A549 (cell line): ENCODE measurements at regions not wholly inside any gene's neighbourhood (a gene's known extent, or its start where the extent isn't known, plus 50 kb on each side); places are given as distances from the start of the nearest gene placed in this dataset.

ENCODE experiments used
- ATAC-seq, 2 experiments: fragments of 200-7000 bp in 1 of 2; fragments of >200 bp in 1 of 2; cut with Nextera tagmentation in 1 of 2; cut with Tn5 transposase in 1 of 2; 3 replicates each; pipeline versions ENCODE4 v1.8.0 to v1.9.1; 2018 to 2020; ENCODE audit warnings: mild to moderate bottlenecking in 1 of 2, moderate library complexity in 1 of 2
- CTCF ChIA-PET: fragments of 300-600 bp; sonication (Branson Sonifier 250); formaldehyde crosslinking; extraction: SDS; loops from one replicate; lab custom pipeline; 2021; ENCODE audit warnings: antibody characterized with exemption, inconsistent platforms; lab: Yijun Ruan, JAX
- POLR2A ChIA-PET: fragments of 350-600 bp; formaldehyde crosslinking; extraction: SDS; loops from one replicate; lab custom pipeline; 2021; ENCODE audit warnings: antibody characterized with exemption, inconsistent platforms; lab: Yijun Ruan, JAX
- DNase-seq, 2 experiments: peaks; one replicate each; pipeline versions ENCODE4 v3.0.0 to v3.0.0-alpha.2; 2011 to 2016; ENCODE audit warnings: low read depth in 1 of 2, low spot score in 1 of 2
- FAIRE-seq: peaks from 2 replicates; lab custom pipeline; 2011; peaks lifted over from hg19 to GRCh38; lab: Jason Lieb, UNC
- H3K27ac ChIP-seq, 2 experiments: fragments of >200 bp; sonication (Bioruptor Twin); formaldehyde crosslinking; 3 replicates each; pipeline ENCODE4 v1.5.1; 2016 to 2017
- H3K4me1 ChIP-seq: fragments of >200 bp; sonication (Bioruptor Twin); formaldehyde crosslinking; 3 replicates; pipeline ENCODE4 v1.6.1; 2016
- H3K4me2 ChIP-seq: fragments of >200 bp; sonication (Bioruptor Twin); formaldehyde crosslinking; 3 replicates; pipeline ENCODE4 v1.6.1; 2016
- H3K4me3 ChIP-seq: fragments of >200 bp; sonication (Bioruptor Twin); formaldehyde crosslinking; 3 replicates; pipeline ENCODE4 v1.5.1; 2016
- H3K9me3 ChIP-seq: fragments of >200 bp; sonication (Bioruptor Twin); formaldehyde crosslinking; 3 replicates; pipeline ENCODE4 v1.6.1; 2016
- CBX2 ChIP-seq: fragments of 200-600 bp; sonication (generic); IDR thresholded peaks from 2 replicates; pipeline ENCODE4 v1.6.1; 2016; ENCODE audit warnings: low read depth, mild to moderate bottlenecking, borderline replicate concordance
- CHD2 ChIP-seq: fragments of 150-350 bp; IDR thresholded peaks from 2 replicates; pipeline ENCODE4 v1.6.1; 2014; ENCODE audit warnings: low read length; ENCODE audit not compliant: partially characterized antibody
- EHMT2 ChIP-seq: fragments of 200-600 bp; sonication (generic); IDR thresholded peaks from 2 replicates; pipeline ENCODE4 v1.6.1; 2016; ENCODE audit warnings: antibody characterized with exemption, low read depth, mild to moderate bottlenecking, moderate library complexity
- ESRRA ChIP-seq: fragments of 150-350 bp; IDR thresholded peaks from 2 replicates; pipeline ENCODE4 v1.6.1; 2014; ENCODE audit warnings: mild to moderate bottlenecking, low read length, borderline replicate concordance
- FOSB ChIP-seq: fragments of 250-450 bp; sonication (Bioruptor Pico); IDR thresholded peaks from 2 replicates; pipeline ENCODE4 v1.5.0; 2020; ENCODE audit warnings: mild to moderate bottlenecking, moderate library complexity
- FOXS1 ChIP-seq: fragments of 250-450 bp; sonication (Bioruptor Pico); IDR thresholded peaks from 2 replicates; pipeline ENCODE4 v1.5.0; 2020; ENCODE audit warnings: mild to moderate bottlenecking, moderate library complexity
- GATA3 ChIP-seq: IDR thresholded peaks from 2 replicates; pipeline ENCODE4 v1.6.1; 2012; ENCODE audit warnings: borderline replicate concordance
- HDAC2 ChIP-seq: fragments of 200-600 bp; sonication (generic); IDR thresholded peaks from 2 replicates; pipeline ENCODE4 v1.6.1; 2016
- HOXA7 ChIP-seq: fragments of 250-450 bp; sonication (Bioruptor Pico); IDR thresholded peaks from 2 replicates; pipeline ENCODE4 v1.5.0; 2020; ENCODE audit warnings: mild to moderate bottlenecking, moderate library complexity
- HOXB13 ChIP-seq: fragments of 250-450 bp; sonication (Bioruptor Pico); IDR thresholded peaks from 2 replicates; pipeline ENCODE4 v1.5.0; 2020; ENCODE audit warnings: low read depth, mild to moderate bottlenecking, moderate library complexity
- HOXB5 ChIP-seq: fragments of 250-450 bp; sonication (Bioruptor Pico); IDR thresholded peaks from 2 replicates; pipeline ENCODE4 v1.5.0; 2020; ENCODE audit warnings: mild to moderate bottlenecking, moderate library complexity
- JUNB ChIP-seq: fragments of >200 bp; sonication (Bioruptor Twin); formaldehyde crosslinking; IDR thresholded peaks from 2 replicates; pipeline ENCODE4 v1.6.1; 2016
- KDM5A ChIP-seq: fragments of 200-600 bp; sonication (generic); IDR thresholded peaks from 2 replicates; pipeline ENCODE4 v1.6.1; 2016; ENCODE audit warnings: antibody characterized with exemption, mild to moderate bottlenecking
- MYC ChIP-seq: IDR thresholded peaks from 2 replicates; pipeline ENCODE4 v1.6.1; 2012; ENCODE audit warnings: mild to moderate bottlenecking, inconsistent platforms, low read length, improper control_type of control experiment, borderline replicate concordance
- NPAS2 ChIP-seq: fragments of 250-450 bp; sonication (Bioruptor Pico); IDR thresholded peaks from 2 replicates; pipeline ENCODE4 v1.8.0; 2022; ENCODE audit warnings: mild to moderate bottlenecking, moderate library complexity, borderline replicate concordance
- NR3C1 ChIP-seq: fragments of >200 bp; sonication (Bioruptor Twin); formaldehyde crosslinking; IDR thresholded peaks from 3 replicates; pipeline ENCODE4 v1.6.1; 2017
- PHF8 ChIP-seq: fragments of 200-600 bp; sonication (generic); IDR thresholded peaks from 2 replicates; pipeline ENCODE4 v1.6.1; 2016; ENCODE audit warnings: low read depth, mild to moderate bottlenecking, antibody characterized with exemption, moderate library complexity, borderline replicate concordance
- RARB ChIP-seq: fragments of 250-450 bp; sonication (Bioruptor Pico); IDR thresholded peaks from 2 replicates; pipeline ENCODE4 v1.8.0; 2021; ENCODE audit warnings: mild to moderate bottlenecking, moderate library complexity
- RFX5 ChIP-seq: fragments of 450-650 bp; IDR thresholded peaks from 2 replicates; pipeline ENCODE4 v1.7.1; 2014; ENCODE audit warnings: antibody characterized with exemption, mild to moderate bottlenecking, moderate library complexity
- RNF2 ChIP-seq: fragments of 200-600 bp; sonication (generic); IDR thresholded peaks from 2 replicates; pipeline ENCODE4 v1.6.1; 2016; ENCODE audit warnings: low read depth, mild to moderate bottlenecking, antibody characterized with exemption, moderate library complexity, borderline replicate concordance
- SREBF2 ChIP-seq: fragments of 450-650 bp; IDR thresholded peaks from 2 replicates; pipeline ENCODE4 v1.6.1; 2014; ENCODE audit warnings: mild to moderate bottlenecking, moderate library complexity
- TP53 ChIP-seq: fragments of 250-450 bp; sonication (Bioruptor Pico); IDR thresholded peaks from 2 replicates; pipeline ENCODE4 v1.5.0; 2021; ENCODE audit warnings: mild to moderate bottlenecking, moderate library complexity
- ZC3H11A ChIP-seq: fragments of 450-650 bp; IDR thresholded peaks from 2 replicates; pipeline ENCODE4 v1.6.1; 2014; ENCODE audit warnings: antibody characterized with exemption, mild to moderate bottlenecking
- ZNF302 ChIP-seq: fragments of 250-450 bp; sonication (Bioruptor Pico); IDR thresholded peaks from 2 replicates; pipeline ENCODE4 v1.9.0; 2021; ENCODE audit warnings: inconsistent platforms, mild to moderate bottlenecking, moderate library complexity
- WGBS: methylation state at CpG from one replicate; pipeline ENCODE4 v1.1.6; 2017; ENCODE audit errors: missing lambda C conversion rate; 5-methylcytosine and 5-hydroxymethylcytosine counted together
- TF ChIP-seq, protein P1 (sequence below): fragments of 250-450 bp; sonication (Bioruptor Pico); IDR thresholded peaks from 2 replicates; pipeline ENCODE4 v1.5.0; 2020; ENCODE audit warnings: low read depth, mild to moderate bottlenecking, moderate library complexity
- TF ChIP-seq, protein P2 (sequence below): fragments of >200 bp; sonication (Bioruptor Twin); formaldehyde crosslinking; IDR thresholded peaks from 3 replicates; pipeline ENCODE4 v1.5.1; 2016
- TF ChIP-seq, protein P3 (sequence below): fragments of 450-650 bp; IDR thresholded peaks from 2 replicates; pipeline ENCODE4 v1.6.1; 2014; ENCODE audit warnings: antibody characterized with exemption
- TF ChIP-seq, protein P4 (sequence below): fragments of 250-450 bp; sonication (Bioruptor Pico); IDR thresholded peaks from 2 replicates; pipeline ENCODE4 v1.5.0; 2021; ENCODE audit warnings: mild to moderate bottlenecking, moderate library complexity, borderline replicate concordance
- TF ChIP-seq, protein P5 (sequence below): fragments of >200 bp; sonication (Bioruptor Twin); formaldehyde crosslinking; IDR thresholded peaks from 3 replicates; pipeline ENCODE4 v1.6.1; 2016

DNA sequence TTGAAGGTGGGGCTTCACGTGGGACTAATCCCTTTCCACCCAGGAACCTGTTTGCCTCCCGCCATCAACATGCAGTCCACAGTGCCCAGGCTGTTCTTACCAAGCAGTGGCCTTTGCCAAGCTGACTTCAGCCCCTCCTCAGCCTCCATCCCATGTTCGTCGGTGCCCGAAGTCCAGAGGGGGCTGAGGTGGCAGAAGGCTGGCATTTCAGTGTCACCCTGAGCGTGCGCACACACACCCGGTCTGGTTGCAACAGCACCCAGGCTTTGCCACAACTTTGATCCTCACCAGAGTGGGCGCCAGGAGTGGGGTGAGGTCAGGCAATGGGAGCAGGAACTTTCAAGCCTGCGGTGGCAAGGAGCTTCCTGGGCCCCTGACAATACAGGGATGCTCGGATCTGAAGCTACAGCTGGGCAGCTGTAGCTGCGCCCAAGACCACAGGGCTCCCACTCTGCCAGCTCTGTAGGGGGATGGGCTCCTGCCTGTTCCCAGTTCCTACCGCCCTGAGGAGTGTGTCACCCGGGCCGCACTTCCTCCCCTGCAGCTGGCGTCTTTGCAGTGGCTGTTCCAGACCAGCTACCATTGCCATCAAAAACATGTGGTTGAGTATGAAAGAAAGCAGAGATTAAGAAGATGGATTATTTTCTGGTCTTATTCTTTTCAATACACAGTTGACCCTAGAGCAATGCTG lies 428.0 kb downstream of the EPHA5 start:
- Histone ChIP-seq H3K4me3 (no peak overlapping the region), H3K4me1 (no peaks in the 10 kb centered on the region), H3K27ac (no peak overlapping the region), H3K4me2 (no peak overlapping the region), H3K9me3 (no peaks in the 10 kb centered on the region; the same call in 2 of the 3 replicates)
- no peak for DNase-seq
- ATAC-seq: no peak
- no peak for FAIRE-seq
- 70% methylated on average over 7 of the region's 16 CpGs for WGBS
- no peak for TF ChIP-seq CBX2
- no peak for TF ChIP-seq ZNF302 (CRISPR knock-in tag)
- no peak for TF ChIP-seq HOXA7
- TF ChIP-seq, protein P1, sequence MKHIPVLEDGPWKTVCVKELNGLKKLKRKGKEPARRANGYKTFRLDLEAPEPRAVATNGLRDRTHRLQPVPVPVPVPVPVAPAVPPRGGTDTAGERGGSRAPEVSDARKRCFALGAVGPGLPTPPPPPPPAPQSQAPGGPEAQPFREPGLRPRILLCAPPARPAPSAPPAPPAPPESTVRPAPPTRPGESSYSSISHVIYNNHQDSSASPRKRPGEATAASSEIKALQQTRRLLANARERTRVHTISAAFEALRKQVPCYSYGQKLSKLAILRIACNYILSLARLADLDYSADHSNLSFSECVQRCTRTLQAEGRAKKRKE: no peak
- no peak for TF ChIP-seq FOSB (CRISPR knock-in tag)
- no peak for TF ChIP-seq KDM5A
- TF ChIP-seq FOXS1: no peak
- TF ChIP-seq, protein P2, sequence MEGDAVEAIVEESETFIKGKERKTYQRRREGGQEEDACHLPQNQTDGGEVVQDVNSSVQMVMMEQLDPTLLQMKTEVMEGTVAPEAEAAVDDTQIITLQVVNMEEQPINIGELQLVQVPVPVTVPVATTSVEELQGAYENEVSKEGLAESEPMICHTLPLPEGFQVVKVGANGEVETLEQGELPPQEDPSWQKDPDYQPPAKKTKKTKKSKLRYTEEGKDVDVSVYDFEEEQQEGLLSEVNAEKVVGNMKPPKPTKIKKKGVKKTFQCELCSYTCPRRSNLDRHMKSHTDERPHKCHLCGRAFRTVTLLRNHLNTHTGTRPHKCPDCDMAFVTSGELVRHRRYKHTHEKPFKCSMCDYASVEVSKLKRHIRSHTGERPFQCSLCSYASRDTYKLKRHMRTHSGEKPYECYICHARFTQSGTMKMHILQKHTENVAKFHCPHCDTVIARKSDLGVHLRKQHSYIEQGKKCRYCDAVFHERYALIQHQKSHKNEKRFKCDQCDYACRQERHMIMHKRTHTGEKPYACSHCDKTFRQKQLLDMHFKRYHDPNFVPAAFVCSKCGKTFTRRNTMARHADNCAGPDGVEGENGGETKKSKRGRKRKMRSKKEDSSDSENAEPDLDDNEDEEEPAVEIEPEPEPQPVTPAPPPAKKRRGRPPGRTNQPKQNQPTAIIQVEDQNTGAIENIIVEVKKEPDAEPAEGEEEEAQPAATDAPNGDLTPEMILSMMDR: no peak
- no peak for TF ChIP-seq HDAC2
- TF ChIP-seq NR3C1: no peak
- TF ChIP-seq NPAS2: no peak
- no peak for TF ChIP-seq ESRRA
- TF ChIP-seq TP53: no peak
- no peak for TF ChIP-seq SREBF2
- TF ChIP-seq CHD2: no peak
- TF ChIP-seq, protein P3, sequence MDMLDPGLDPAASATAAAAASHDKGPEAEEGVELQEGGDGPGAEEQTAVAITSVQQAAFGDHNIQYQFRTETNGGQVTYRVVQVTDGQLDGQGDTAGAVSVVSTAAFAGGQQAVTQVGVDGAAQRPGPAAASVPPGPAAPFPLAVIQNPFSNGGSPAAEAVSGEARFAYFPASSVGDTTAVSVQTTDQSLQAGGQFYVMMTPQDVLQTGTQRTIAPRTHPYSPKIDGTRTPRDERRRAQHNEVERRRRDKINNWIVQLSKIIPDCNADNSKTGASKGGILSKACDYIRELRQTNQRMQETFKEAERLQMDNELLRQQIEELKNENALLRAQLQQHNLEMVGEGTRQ: no peak
- TF ChIP-seq, protein P4, sequence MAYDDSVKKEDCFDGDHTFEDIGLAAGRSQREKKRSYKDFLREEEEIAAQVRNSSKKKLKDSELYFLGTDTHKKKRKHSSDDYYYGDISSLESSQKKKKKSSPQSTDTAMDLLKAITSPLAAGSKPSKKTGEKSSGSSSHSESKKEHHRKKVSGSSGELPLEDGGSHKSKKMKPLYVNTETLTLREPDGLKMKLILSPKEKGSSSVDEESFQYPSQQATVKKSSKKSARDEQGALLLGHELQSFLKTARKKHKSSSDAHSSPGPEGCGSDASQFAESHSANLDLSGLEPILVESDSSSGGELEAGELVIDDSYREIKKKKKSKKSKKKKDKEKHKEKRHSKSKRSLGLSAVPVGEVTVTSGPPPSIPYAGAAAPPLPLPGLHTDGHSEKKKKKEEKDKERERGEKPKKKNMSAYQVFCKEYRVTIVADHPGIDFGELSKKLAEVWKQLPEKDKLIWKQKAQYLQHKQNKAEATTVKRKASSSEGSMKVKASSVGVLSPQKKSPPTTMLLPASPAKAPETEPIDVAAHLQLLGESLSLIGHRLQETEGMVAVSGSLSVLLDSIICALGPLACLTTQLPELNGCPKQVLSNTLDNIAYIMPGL (CRISPR knock-in tag): no peak
- no peak for TF ChIP-seq HOXB5 (CRISPR knock-in tag)
- TF ChIP-seq HOXB13: no peak
- no peak for TF ChIP-seq RFX5
- ChIA-PET CTCF (interaction anchor here (0.8 kb wide), 1 partner anchor 46 kb away, joined by 3 read pairs; no protein-coding TSS in a partner anchor), POLR2A (no interaction called here)

DNA sequence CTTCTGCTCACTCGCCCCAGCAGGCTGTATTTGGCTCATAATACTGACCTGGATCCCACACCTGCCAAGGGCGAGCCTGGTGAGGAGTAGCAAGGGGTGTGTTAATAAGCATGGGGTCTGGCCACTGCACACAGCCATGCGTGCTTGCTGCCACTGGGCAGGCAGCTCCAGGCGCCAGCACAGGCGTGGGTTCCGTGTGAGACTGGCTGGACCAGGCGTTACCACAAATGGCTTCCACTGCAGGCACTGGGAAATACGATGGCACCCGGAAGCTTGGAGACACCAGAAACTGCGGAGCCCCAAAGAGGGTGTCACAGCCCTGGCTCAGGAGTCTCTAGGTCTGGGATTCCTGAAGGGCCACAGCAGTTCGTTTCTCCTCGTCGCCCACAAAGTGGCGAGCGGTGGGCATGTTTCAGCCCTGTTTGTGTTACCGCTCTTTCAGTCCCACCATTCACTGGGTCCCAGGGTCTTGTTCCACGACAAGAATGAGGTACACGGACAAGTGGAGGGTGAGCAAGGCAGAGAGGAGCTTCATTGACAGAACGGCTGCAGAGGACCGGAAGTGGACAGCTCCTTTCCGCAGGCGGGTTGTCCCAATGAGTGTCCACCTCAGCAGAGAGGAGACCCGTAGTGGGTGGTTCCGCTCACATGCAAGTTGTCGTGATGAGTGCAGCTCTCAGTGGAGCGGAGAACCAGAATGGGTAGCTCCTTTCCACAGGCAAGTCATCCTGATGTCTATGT lies 428.9 kb downstream of the EPHA5 start:
- H3K4me1 ChIP-seq: no peaks in the 10 kb centered on the region
- ATAC-seq: no peak
- no peaks in the 10 kb centered on the region; the same call in 2 of the 3 replicates for H3K9me3 ChIP-seq
- H3K4me3 ChIP-seq: no peak overlapping the region
- 81% methylated on average over 17 of the region's 26 CpGs for WGBS
- no peak overlapping the region for H3K27ac ChIP-seq
- H3K4me2 ChIP-seq: no peak overlapping the region
- DNase-seq: no peak
- FAIRE-seq: no peak
- POLR2A ChIA-PET: no interaction called here
- CTCF ChIA-PET: no interaction called here
- TF ChIP-seq MYC (no peak), RNF2 (no peak), RFX5 (no peak), EHMT2 (no peak), ZC3H11A (no peak), JUNB (no peak), RARB (CRISPR knock-in tag) (no peak), FOSB (CRISPR knock-in tag) (no peak), CBX2 (no peak), GATA3 (no peak), CHD2 (no peak), HOXB13 (no peak), PHF8 (no peak)
- TF ChIP-seq, protein P5, sequence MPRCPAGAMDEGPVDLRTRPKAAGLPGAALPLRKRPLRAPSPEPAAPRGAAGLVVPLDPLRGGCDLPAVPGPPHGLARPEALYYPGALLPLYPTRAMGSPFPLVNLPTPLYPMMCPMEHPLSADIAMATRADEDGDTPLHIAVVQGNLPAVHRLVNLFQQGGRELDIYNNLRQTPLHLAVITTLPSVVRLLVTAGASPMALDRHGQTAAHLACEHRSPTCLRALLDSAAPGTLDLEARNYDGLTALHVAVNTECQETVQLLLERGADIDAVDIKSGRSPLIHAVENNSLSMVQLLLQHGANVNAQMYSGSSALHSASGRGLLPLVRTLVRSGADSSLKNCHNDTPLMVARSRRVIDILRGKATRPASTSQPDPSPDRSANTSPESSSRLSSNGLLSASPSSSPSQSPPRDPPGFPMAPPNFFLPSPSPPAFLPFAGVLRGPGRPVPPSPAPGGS: no peak
